Fibroblast of lung (primary cell): ENCODE measurements at regions not wholly inside any gene's neighbourhood (a gene's known extent, or its start where the extent isn't known, plus 50 kb on each side); places are given as distances from the start of the nearest gene placed in this dataset.

Experiments used
- DNase-seq, 2 donors: peaks; one replicate each; pipeline versions ENCODE4 v3.0.0 to v3.0.0-alpha.2; 2010; ENCODE audit warnings: low read depth in 2 of 2
- H2AFZ ChIP-seq: 2 replicates; pipeline ENCODE4 v1.5.1; 2012; ENCODE audit warnings: low read length, control low read depth, inconsistent platforms
- H3K27ac ChIP-seq: 2 replicates; pipeline ENCODE4 v1.5.1; 2011; ENCODE audit warnings: low read length, control low read depth; ENCODE audit not compliant: insufficient read depth
- H3K27me3 ChIP-seq: 2 replicates; pipeline ENCODE4 v1.5.1; 2011; ENCODE audit warnings: mild to moderate bottlenecking, low read length; ENCODE audit not compliant: control insufficient read depth, insufficient read depth
- H3K36me3 ChIP-seq: 2 replicates; pipeline ENCODE4 v1.5.1; 2011; ENCODE audit warnings: low read length; ENCODE audit not compliant: control insufficient read depth, insufficient read depth
- H3K4me1 ChIP-seq: 2 replicates; pipeline ENCODE4 v1.5.1; 2011; ENCODE audit warnings: low read length; ENCODE audit not compliant: control insufficient read depth, insufficient read depth; ENCODE audit errors: extremely low read depth
- H3K4me2 ChIP-seq: 2 replicates; pipeline ENCODE4 v1.5.1; 2011; ENCODE audit warnings: low read length, control low read depth; ENCODE audit not compliant: insufficient read depth; ENCODE audit errors: extremely low read depth
- H3K4me3 ChIP-seq, 4 experiments: fragments of 200-600 bp in 1 of 4; sonication (generic) in 1 of 4; replicated peaks in 1 of 4; 2 replicates each; pipeline ENCODE4 v1.5.1; 2011 to 2016; ENCODE audit warnings: low read length in 4 of 4, low read depth in 3 of 4, mild to moderate bottlenecking in 3 of 4, control low read depth in 2 of 4, inconsistent platforms in 1 of 4, mixed read lengths in 1 of 4; ENCODE audit not compliant: insufficient read depth in 1 of 4; ENCODE audit errors: control extremely low read depth in 1 of 4
- H3K79me2 ChIP-seq: 2 replicates; pipeline ENCODE4 v1.5.1; 2012; ENCODE audit warnings: mild to moderate bottlenecking, low read length, inconsistent platforms; ENCODE audit not compliant: control insufficient read depth, insufficient read depth
- H3K9ac ChIP-seq: 2 replicates; pipeline ENCODE4 v1.5.1; 2011; ENCODE audit warnings: mild to moderate bottlenecking, low read length, control low read depth; ENCODE audit not compliant: insufficient read depth
- H3K9me3 ChIP-seq: 2 replicates; pipeline ENCODE4 v1.5.1; 2012; ENCODE audit warnings: low read depth, low read length; ENCODE audit not compliant: control insufficient read depth, insufficient read depth
- H4K20me1 ChIP-seq: 2 replicates; pipeline ENCODE4 v1.5.1; 2011; ENCODE audit warnings: low read length; ENCODE audit not compliant: control insufficient read depth, insufficient read depth; ENCODE audit errors: extremely low read depth
- EZH2 ChIP-seq: IDR thresholded peaks from 2 replicates; pipeline ENCODE4 v1.5.1; 2012; ENCODE audit warnings: low read length, control low read depth, mild to moderate bottlenecking; ENCODE audit errors: missing control alignments
- TF ChIP-seq, protein P1 (sequence below), 2 donors: IDR thresholded peaks in 1 of 2; conservative IDR thresholded peaks in 1 of 2; 1 replicate in 1 of 2; 2 replicates in 1 of 2; pipeline ENCODE4 v1.5.1; 2011 to 2012; ENCODE audit warnings: low read length in 2 of 2, control low read depth in 1 of 2, inconsistent platforms in 1 of 2, low read depth in 1 of 2, mild to moderate bottlenecking in 1 of 2

DNA sequence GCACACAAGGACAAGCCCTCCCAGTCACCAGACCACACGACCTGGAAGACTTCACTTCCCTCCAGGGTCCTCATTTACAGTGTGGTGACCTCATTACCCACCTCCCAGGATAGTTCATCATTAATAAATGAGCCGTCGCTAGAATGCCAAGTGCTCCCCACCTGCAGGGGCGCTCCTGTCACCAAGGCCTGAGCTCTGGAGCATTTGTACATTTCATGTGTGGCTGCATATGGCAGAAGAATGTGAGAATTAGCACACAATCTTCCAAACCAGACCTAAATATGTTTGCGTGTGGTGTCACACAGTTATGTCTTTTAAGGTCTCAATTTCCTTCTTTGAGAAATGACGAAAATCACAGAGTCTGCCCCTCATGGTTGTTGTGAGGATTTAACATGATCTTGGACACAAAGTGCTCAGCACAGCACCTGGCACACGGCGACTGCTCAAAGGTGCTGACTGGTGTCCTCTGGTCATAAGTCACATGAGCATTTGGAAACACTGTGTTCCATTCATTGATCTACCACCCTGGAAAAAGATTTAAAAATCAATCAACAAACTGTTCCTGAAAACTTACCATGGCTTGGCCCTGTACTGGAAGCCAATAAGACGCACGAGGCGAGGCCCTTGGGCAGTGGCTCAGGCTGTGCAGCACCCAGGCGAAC lies 150.6 kb upstream of the SPACA7 start:
- H4K20me1 ChIP-seq: no peaks in the 10 kb centered on the region
- H2AFZ ChIP-seq: no peak overlapping the region
- no peak overlapping the region for H3K9ac ChIP-seq
- H3K27ac ChIP-seq: no peak overlapping the region
- no peak overlapping the region for H3K4me3 ChIP-seq
- H3K9me3 ChIP-seq: no peaks in the 10 kb centered on the region
- TF ChIP-seq EZH2: no peak
- TF ChIP-seq, protein P1, sequence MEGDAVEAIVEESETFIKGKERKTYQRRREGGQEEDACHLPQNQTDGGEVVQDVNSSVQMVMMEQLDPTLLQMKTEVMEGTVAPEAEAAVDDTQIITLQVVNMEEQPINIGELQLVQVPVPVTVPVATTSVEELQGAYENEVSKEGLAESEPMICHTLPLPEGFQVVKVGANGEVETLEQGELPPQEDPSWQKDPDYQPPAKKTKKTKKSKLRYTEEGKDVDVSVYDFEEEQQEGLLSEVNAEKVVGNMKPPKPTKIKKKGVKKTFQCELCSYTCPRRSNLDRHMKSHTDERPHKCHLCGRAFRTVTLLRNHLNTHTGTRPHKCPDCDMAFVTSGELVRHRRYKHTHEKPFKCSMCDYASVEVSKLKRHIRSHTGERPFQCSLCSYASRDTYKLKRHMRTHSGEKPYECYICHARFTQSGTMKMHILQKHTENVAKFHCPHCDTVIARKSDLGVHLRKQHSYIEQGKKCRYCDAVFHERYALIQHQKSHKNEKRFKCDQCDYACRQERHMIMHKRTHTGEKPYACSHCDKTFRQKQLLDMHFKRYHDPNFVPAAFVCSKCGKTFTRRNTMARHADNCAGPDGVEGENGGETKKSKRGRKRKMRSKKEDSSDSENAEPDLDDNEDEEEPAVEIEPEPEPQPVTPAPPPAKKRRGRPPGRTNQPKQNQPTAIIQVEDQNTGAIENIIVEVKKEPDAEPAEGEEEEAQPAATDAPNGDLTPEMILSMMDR (conservative IDR thresholded peaks at IDR 0.05 in 1 of 2, IDR thresholded peaks at IDR 0.05 in 1 of 2; ENCODE audit: low read depth in 1 of 2, low read length in 2 of 2): no peak
- H3K4me1 ChIP-seq: no peaks in the 10 kb centered on the region
- no peak for DNase-seq
- no peaks in the 10 kb centered on the region for H3K36me3 ChIP-seq
- no peaks in the 10 kb centered on the region for H3K27me3 ChIP-seq
- no peaks in the 10 kb centered on the region for H3K79me2 ChIP-seq
- H3K4me2 ChIP-seq: no peak overlapping the region

DNA sequence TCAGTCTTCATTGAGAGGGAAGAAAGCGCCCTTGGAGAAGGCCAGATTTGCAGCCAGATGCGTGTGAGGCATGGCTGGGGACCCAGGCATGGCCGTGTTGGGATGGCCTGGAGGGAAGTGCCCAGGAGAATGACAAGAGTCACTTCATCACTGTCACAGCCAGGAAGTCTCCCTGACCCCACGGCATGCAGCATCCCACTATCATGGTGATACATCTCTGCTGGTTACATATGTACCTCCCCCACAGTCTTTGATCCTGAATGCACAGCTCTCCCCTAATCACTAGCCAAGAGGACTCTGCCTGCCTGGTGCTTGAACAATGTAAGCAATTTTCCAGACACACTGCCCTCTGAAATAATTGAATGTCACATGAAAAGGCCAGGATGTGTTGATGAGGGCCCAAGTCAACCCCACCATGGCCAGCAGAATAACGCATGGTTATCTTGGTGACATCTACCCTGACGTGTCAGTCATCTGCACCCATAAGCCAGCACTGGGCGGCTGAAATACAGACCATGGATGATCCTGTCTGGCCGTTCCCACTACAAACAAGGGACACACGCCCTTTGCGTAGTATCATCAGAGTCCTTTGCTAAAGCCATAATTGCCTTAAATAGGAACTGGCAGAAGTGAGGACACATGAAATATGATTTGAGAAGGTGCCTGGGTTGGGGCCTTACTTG lies 149.7 kb upstream of the SPACA7 start:
- TF ChIP-seq, protein P1 (conservative IDR thresholded peaks at IDR 0.05 in 1 of 2, IDR thresholded peaks at IDR 0.05 in 1 of 2; ENCODE audit: low read depth in 1 of 2, low read length in 2 of 2): no peak
- TF ChIP-seq EZH2: no peak
- Histone ChIP-seq H3K27me3 (no peaks in the 10 kb centered on the region), H3K9ac (no peak overlapping the region), H3K36me3 (no peaks in the 10 kb centered on the region), H2AFZ (no peak overlapping the region), H3K79me2 (no peaks in the 10 kb centered on the region), H3K4me1 (no peaks in the 10 kb centered on the region), H3K9me3 (no peaks in the 10 kb centered on the region), H3K4me3 (no peak overlapping the region), H3K27ac (no peak overlapping the region), H4K20me1 (no peaks in the 10 kb centered on the region), H3K4me2 (no peak overlapping the region)
- no peak for DNase-seq

DNA sequence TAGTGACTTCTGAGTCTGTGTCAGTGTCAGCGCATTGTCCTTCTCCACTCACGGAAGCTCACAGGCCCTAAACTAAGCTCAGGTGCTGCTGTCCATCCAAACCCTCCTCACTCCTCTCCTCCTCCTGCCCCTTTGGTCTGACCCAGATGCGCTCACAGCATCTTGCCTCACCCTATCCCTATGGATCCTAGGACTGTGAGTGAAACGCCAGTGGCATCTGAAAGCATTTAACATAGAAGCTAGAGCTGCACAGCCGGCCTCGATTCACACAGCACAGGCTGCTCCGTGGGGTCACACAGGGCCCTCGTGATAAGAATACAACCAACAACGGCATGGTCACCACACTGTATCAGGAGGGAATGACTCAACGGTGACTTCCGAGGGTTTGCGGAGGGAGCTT lies 149.1 kb upstream of the SPACA7 start:
- no peaks in the 10 kb centered on the region for H3K4me1 ChIP-seq
- H3K4me3 ChIP-seq: no peak overlapping the region
- no peaks in the 10 kb centered on the region for H3K9me3 ChIP-seq

More for the DNA sequence above, 149.1 kb upstream of the SPACA7 start:
- Histone ChIP-seq H3K79me2 (no peaks in the 10 kb centered on the region), H3K4me2 (no peak overlapping the region), H2AFZ (no peak overlapping the region), H3K9ac (no peak overlapping the region), H3K27ac (no peak overlapping the region), H3K36me3 (no peaks in the 10 kb centered on the region), H3K27me3 (no peaks in the 10 kb centered on the region), H4K20me1 (no peaks in the 10 kb centered on the region)
- TF ChIP-seq EZH2: no peak
- TF ChIP-seq, protein P1 (conservative IDR thresholded peaks at IDR 0.05 in 1 of 2, IDR thresholded peaks at IDR 0.05 in 1 of 2; ENCODE audit: low read depth in 1 of 2, low read length in 2 of 2): no peak
- DNase-seq: no peak
